ENCODE measurements at regions not wholly inside any gene's neighbourhood (a gene's known extent, or its start where the extent isn't known, plus 50 kb on each side); places are given as distances from the start of the nearest gene placed in this dataset.

DNA sequence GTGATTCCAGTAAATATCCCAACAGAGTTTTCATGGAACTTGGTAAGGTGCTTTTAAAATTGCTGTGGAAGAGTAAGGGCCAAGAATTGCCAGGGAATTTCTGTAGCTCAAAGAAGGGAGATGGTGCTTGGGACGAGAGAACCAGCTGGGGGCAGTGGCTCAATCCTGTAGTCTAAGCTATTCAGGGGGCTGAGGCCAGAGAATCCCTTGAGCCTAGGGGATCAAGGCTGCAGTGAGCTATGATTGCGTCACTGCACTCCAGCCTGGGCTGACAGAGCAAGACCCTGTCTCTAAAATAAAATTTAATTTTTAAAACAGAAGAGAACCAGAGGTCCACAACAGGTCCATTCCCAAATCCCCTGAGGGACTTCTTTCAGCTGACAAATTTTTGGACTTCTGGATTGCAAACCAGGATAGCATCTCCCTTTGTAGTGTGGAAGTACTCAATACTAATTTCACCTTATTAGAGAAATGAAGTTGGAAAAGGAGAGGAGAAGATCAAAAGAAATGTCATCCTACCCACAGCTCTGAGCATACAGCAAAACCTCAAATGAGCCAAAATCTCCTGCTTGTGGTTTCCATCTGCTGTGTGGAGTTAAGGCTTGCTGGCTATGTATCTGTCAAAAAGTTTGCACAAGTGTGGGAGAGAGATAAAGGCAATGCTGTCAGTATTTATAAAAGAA lies 59.2 kb upstream of the CLPB start:
- no peak overlapping the region for H3K4me3 Mint-ChIP-seq
- H3K4me1 Mint-ChIP-seq (ENCODE audit: low read depth), result peaks cover 7% of the 10 kb centered on the region
- peaks cover 22% of the 10 kb centered on the region for H3K27me3 Mint-ChIP-seq
- no peaks in the 10 kb centered on the region for H3K36me3 Mint-ChIP-seq (ENCODE audit: low read depth)
- no peak overlapping the region for H3K27ac Mint-ChIP-seq
- intact Hi-C loops (cut with micrococcal nuclease), result no loop called here
- peaks cover 6% of the 10 kb centered on the region for H3K9me3 Mint-ChIP-seq

DNA sequence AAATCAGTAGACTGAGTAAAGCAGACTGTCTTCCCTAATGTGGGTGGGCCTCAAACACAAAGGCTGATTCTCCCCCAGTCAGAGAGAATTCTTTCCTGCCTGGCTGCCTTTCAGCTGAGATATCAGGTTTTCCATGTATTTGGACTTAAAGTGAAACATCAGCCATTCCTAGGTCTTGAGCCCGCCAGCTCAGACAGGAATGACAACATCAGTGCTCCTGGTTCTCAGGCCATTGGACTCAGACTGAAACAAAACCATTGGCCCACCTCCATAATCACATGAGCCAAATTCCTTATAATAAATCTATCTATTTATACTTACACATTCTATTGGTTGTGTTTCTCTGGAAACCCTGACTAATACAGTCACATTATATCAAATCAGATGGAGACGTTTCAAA lies 56.7 kb upstream of the CLPB start:
- Mint-ChIP-seq H3K27me3 (peaks cover 15% of the 10 kb centered on the region), H3K4me1 (ENCODE audit: low read depth) (peaks cover 14% of the 10 kb centered on the region), H3K4me3 (no peak overlapping the region), H3K36me3 (ENCODE audit: low read depth) (no peaks in the 10 kb centered on the region), H3K9me3 (peaks cover 17% of the 10 kb centered on the region), H3K27ac (no peak overlapping the region)
- intact Hi-C loops (cut with micrococcal nuclease), result no loop called here

Measured in dendritic cell treated with granulocyte-macrophage colony-stimulating factor and Interleukin-4, amounts not matched to agents 40 ng/mL and 50 ng/mL, for 4 days (primary cell).